NOMO-1 (cell line): ENCODE measurements at regions not wholly inside any gene's neighbourhood (a gene's known extent, or its start where the extent isn't known, plus 50 kb on each side); places are given as distances from the start of the nearest gene placed in this dataset.
"Not testable (repeated sequence)": the region's sequence is repeated elsewhere in the genome, so short reads cannot be mapped to it uniquely, and the experiment has no call there.

ENCODE experiments used
- DNase-seq, 2 experiments: peaks; one replicate each; lab custom pipeline; 2025; ENCODE audit not compliant: unreplicated experiment in 2 of 2; lab: John Stamatoyannopoulos, UW

- DNase-seq: peak in 1 of 2 experiments; percentile 4
These were observed 88.4 kb upstream of the ZNF492 start for GRCh38 chr19:22545751-22546150.

GRCh38 chr19:22533761-22534160 is 100.4 kb upstream of the ZNF492 start:
- DNase-seq: no peak

GRCh38 chr19:22532388-22533300 is 101.5 kb upstream of the ZNF492 start:
- DNase-seq: no peak

- no peak for DNase-seq
These were observed 104.1 kb upstream of the ZNF492 start for GRCh38 chr19:22530042-22530441.

- no peak for DNase-seq
These were observed 105.2 kb upstream of the ZNF492 start for GRCh38 chr19:22528956-22529355.

GRCh38 chr19:22527554-22527953 is 105.4 kb upstream of the ZNF98 start:
- DNase-seq: no peak

- DNase-seq: no peak
These were observed 104.6 kb upstream of the ZNF98 start for GRCh38 chr19:22526661-22527272.

GRCh38 chr19:22523940-22524339 is 101.8 kb upstream of the ZNF98 start:
- DNase-seq: no peak

- not testable (repeated sequence) for DNase-seq
These were observed 97.4 kb upstream of the ZNF98 start for GRCh38 chr19:22519562-22519961.

GRCh38 chr19:22519152-22519551 is 97.0 kb upstream of the ZNF98 start:
- DNase-seq: no peak

GRCh38 chr19:22517496-22518411 is 95.6 kb upstream of the ZNF98 start:
- DNase-seq: no peak

- no peak for DNase-seq
These were observed 93.3 kb upstream of the ZNF98 start for GRCh38 chr19:22515435-22515834.

GRCh38 chr19:22503524-22503923 is 81.4 kb upstream of the ZNF98 start:
- DNase-seq: no peak

- DNase-seq: no peak
These were observed 80.6 kb upstream of the ZNF98 start for GRCh38 chr19:22502766-22503165.

- not testable (repeated sequence) for DNase-seq
These were observed 76.8 kb upstream of the ZNF98 start for GRCh38 chr19:22498831-22499430.

- no peak for DNase-seq
These were observed 69.6 kb upstream of the ZNF98 start for GRCh38 chr19:22491746-22492145.

- DNase-seq: not testable (repeated sequence)
These were observed 61.4 kb upstream of the ZNF98 start for GRCh38 chr19:22483514-22483913.

GRCh38 chr19:22472180-22472637 is 50.1 kb upstream of the ZNF98 start:
- no peak for DNase-seq
